Activated T-cell treated with anti-CD3 and anti-CD28 coated beads for 1 hour (primary cell): ENCODE measurements at regions not wholly inside any gene's neighbourhood (a gene's known extent, or its start where the extent isn't known, plus 50 kb on each side); places are given as distances from the start of the nearest gene placed in this dataset.
"Not testable (repeated sequence)": the region's sequence is repeated elsewhere in the genome, so short reads cannot be mapped to it uniquely, and the experiment has no call there.

Experiments
- DNase-seq: peaks from one replicate; pipeline ENCODE4 v3.0.0-alpha.2; 2020; ENCODE audit warnings: low read depth

- DNase-seq = no peak
Observed at GRCh38 chr13:109329175-109329574, 457.2 kb downstream of the IRS2 start.

DNA sequence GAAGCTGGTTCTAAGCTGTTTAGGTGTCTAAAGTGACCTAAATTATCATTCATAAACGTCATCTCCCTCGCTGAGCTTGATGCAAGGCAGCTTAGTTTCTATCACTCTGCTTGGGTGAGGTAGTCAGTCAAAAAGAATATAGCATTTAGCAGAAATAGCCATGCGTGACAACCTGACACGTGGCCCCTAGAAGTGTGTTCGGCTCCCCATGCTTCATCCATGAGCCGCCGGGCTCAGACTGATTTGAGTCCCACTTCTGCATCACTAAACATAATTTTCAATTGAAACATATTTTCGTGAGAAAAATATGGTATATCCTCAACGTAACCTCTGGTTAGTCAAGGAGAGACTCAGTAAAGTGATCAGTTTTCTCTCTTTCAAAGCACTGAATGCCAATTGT, 459.8 kb downstream of the IRS2 start:
- DNase-seq = no peak

- no peak for DNase-seq
Observed at GRCh38 chr13:109323338-109323737, 463.0 kb downstream of the IRS2 start.

- no peak for DNase-seq
Observed at GRCh38 chr13:109318945-109319590, 467.3 kb downstream of the IRS2 start.

GRCh38 chr13:109315481-109315880, 470.9 kb downstream of the IRS2 start:
- DNase-seq = no peak

- DNase-seq = no peak
Observed at GRCh38 chr13:109314101-109314500, 472.3 kb downstream of the IRS2 start.

DNA sequence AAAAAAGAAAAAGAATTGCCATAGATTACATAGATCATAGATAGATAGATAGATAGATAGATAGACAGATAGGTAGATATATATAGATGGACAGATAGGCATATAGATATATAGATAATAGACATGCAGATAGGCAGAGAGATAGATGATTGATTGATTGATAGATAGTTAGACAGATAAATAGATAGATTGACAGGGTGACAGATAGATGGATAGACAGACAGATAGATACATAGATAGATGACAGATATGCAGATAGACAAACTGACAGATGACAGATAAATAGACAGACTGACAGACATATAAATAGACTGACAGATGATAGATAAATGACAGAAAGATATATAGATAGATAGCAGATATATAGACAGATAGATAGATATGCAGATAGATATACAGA, 474.0 kb downstream of the IRS2 start:
- DNase-seq = no peak

DNA sequence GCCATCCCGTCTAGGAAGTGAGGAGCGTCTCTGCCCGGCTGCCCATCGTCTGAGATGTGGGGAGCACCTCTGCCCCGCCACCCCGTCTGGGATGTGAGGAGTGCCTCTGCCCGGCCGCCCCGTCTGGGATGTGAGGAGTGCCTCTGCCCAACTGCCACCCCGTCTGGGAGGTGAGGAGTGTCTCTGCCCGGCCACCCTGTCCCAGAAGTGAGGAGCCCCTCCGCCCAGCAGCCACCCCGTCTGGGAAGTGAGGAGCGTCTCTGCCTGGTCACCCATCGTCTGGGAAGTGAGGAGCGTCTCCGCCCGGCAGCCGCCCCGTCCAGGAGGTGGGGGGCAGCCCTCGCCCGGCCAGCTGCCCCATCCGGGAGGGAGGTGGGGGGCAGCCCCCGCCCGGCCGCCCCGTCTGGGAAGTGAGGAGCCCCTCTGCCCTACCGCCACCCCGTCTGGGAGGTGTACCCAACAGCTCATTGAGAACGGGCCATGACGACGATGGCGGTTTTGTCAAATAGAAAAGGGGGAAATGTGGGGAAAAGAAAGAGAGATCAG, 474.9 kb downstream of the IRS2 start:
- DNase-seq = not testable (repeated sequence)

DNA sequence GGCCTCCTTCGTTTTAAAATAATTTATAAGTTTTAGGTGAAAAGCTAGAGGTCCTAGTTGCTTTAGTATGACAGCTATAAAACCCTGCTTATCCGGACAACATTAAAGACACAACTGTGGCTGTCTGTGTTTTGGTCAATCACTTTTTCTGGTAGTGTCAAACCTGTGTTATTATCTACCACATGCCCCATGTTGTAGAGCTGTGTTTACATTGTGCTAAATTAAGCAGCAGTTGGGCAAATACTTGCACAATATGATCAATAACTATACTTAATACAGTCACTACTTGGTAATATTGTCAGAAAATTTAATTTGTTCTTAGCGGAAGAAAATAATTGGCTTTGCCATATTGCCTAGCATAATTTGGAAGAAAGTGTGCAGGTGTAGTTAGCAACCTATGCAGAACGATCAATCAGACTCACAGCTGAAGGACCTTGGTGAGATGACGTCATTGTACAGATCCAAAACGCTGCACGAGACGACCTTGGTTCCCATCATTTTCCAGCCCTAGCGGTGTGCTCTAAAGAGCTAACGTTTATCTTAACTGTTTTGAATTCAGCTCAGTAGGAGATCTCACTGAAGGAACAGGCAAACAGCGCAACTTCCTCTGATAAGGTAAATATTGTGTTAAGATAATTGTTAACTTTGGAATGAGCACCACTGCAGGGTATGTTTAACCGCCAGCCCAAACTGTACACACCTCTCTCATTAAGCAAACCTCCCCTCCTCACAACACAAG, 476.6 kb downstream of the IRS2 start:
- no peak for DNase-seq

DNA sequence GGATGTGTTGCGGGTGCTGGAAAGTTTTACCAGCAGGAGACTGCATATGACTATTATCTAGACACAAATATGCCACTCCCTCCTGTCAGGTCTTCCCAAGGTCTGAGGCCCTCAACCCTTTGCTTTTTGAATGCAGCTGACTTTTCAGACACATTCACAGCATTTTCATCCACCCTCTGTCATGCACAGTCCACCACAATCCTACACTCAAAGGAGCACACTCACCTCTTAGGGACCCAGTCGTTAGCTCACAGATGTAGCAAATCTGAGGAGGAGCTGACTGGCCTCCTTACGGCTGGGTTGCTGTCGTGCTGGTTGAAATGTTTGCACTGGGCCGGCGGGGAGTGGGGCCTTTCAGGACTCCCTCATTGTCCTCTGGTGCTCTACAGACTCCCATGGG, 479.4 kb downstream of the IRS2 start:
- no peak for DNase-seq

GRCh38 chr13:109301726-109302125, 484.7 kb downstream of the IRS2 start:
- DNase-seq = no peak

GRCh38 chr13:109301276-109301675, 485.1 kb downstream of the IRS2 start:
- no peak for DNase-seq

GRCh38 chr13:109297628-109298027, 488.8 kb downstream of the IRS2 start:
- DNase-seq = no peak

GRCh38 chr13:109293166-109293565, 493.2 kb downstream of the IRS2 start:
- no peak for DNase-seq

DNA sequence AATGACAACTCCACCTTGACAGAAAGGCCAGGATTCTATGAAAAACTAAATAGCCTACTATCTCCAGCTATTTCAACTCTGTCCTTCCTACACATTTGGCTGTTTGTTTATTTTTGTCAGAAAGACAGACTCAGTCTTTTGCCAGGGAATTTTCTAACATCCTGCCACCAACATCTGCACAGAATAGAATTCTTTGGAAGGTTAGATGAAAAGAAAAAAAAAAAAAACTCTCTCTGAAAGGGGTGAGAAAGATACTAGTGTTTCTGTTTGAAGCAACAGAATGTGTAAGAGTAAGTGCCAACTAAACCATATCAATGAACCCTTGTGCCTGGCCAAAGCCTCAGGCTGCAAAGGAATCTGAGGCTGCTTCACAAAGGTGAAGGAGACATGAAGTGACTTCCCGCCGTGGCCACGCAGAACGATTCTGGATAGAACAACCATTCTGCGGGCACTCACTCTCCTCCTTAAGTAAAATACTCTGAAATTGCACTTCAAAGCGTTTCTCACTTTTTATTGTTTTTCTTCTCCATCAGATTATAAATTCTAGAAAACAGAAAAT, 498.2 kb downstream of the IRS2 start:
- DNase-seq = no peak

DNA sequence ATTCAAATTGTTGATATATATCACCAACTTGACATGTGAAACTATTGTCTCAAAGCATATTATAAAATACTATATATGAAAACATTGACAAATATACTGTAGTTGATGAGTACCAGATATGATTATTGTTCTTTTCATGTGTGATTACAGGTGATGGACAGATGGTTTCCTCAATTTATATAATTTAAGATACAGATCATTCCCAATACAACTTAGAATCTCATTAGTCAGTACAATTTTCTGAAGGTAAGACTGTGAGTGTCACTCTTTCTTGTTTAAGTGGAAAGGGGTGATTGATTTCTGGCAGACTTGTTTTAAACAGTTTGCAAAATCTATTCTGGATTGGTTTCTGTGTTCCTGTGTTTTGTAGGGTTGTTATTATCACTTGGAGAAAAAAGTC, 498.8 kb downstream of the IRS2 start:
- DNase-seq = no peak

GRCh38 chr13:109285586-109285985, 500.8 kb downstream of the IRS2 start:
- DNase-seq = no peak

- DNase-seq = no peak
Observed at GRCh38 chr13:109281903-109282635, 504.3 kb downstream of the IRS2 start.

- DNase-seq = no peak
Observed at GRCh38 chr13:109281017-109281902, 505.1 kb downstream of the IRS2 start.

- no peak for DNase-seq
Observed at GRCh38 chr13:109276261-109276660, 510.1 kb downstream of the IRS2 start.

DNA sequence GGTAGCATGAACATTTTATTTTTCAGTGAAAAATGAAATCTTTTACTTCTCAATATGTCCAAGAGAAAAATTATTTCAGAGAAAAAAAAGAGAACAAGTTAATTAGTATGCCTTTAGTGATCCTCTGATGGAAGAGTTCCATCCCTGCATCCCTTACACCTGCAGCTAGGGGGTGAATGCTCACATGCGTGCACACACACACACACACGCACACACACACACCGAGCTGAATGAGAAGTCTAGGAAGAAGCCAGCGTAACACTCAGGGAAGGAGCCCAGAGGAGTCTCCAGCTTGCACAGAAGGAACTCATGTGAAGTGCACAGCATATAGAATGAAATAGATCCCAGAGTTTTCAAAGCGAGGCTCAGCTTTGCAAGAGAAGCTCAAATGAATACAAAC, 510.5 kb downstream of the IRS2 start:
- no peak for DNase-seq
